ENCODE measurements at regions not wholly inside any gene's neighbourhood (a gene's known extent, or its start where the extent isn't known, plus 50 kb on each side); places are given as distances from the start of the nearest gene placed in this dataset.
"Not testable (repeated sequence)": the region's sequence is repeated elsewhere in the genome, so short reads cannot be mapped to it uniquely, and the experiment has no call there.

- DNase-seq: no peak
- WGBS (ENCODE audit: extremely low coverage, insufficient coverage, insufficient read length): no CpG with 5 or more reads among the region's 4 CpGs
Measured at GRCh38 chr2:200199576-200200263, 106.8 kb upstream of the SPATS2L start.

DNA sequence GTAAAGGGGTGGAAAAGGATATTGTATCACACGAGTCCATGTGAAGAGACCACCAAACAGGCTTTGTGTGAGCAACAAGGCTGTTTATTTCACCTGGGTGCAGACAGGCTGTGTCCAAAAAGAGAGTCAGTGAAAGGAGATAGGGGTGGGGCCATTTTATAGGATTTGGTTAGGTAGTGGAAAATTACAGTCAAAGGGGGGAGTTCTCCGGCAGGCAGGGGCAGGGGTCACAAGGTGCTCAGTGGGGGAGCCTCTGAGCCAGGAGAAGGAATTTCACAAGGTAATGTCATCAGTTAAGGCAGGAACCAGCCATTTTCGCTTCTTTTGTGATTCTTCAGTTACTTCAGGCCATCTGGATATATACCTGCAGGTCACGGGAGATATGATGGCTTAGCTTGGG, 104.7 kb upstream of the SPATS2L start:
- H2AK5ac ChIP-seq (ENCODE audit: low read length); H4K12ac ChIP-seq (ENCODE audit: low read depth, low read length); H3K4me2 ChIP-seq (ENCODE audit: low read length); H2BK12ac ChIP-seq (ENCODE audit: low read length); H3K4me3 ChIP-seq (ENCODE audit: low read depth, low read length); H3K27ac ChIP-seq (ENCODE audit: low read depth, low read length); H3K27me3 ChIP-seq (ENCODE audit: insufficient read depth, low read length); H2BK5ac ChIP-seq (ENCODE audit: low read depth, low read length, poor library complexity); H3K79me2 ChIP-seq (ENCODE audit: control insufficient read depth, insufficient read depth, low read length, poor library complexity); H3K18ac ChIP-seq (ENCODE audit: low read length); H2BK120ac ChIP-seq (ENCODE audit: insufficient read depth, low read length, poor library complexity); H3K79me1 ChIP-seq (ENCODE audit: low read length); H2AFZ ChIP-seq (ENCODE audit: insufficient read depth, low read length, poor library complexity); H3K14ac ChIP-seq (ENCODE audit: low read length); H3K36me3 ChIP-seq (ENCODE audit: control insufficient read depth in 1 of 2, insufficient read depth in 2 of 2, low read length in 2 of 2); H3K4me1 ChIP-seq (ENCODE audit: control insufficient read depth in 1 of 2, insufficient read depth in 2 of 2, low read length in 2 of 2); H3K9me3 ChIP-seq (ENCODE audit: insufficient read depth, low read depth, low read length); H3K9ac ChIP-seq (ENCODE audit: low read length); H4K91ac ChIP-seq (ENCODE audit: low read depth, low read length); H3K23ac ChIP-seq (ENCODE audit: low read length); H3K4ac ChIP-seq (ENCODE audit: low read depth, low read length); H4K8ac ChIP-seq (ENCODE audit: low read depth, low read length); DNase-seq: not testable (repeated sequence)
- no CpG with 5 or more reads among the region's 4 CpGs for WGBS (ENCODE audit: extremely low coverage, insufficient coverage, insufficient read length)

More at GRCh38 chr2:200199576-200200263, 106.8 kb upstream of the SPATS2L start:
- no peak overlapping the region for H3K23ac ChIP-seq (ENCODE audit: low read length)
- no peaks in the 10 kb centered on the region for H3K36me3 ChIP-seq (ENCODE audit: control insufficient read depth in 1 of 2, insufficient read depth in 2 of 2, low read length in 2 of 2)
- H3K27me3 ChIP-seq (ENCODE audit: insufficient read depth, low read length): no peaks in the 10 kb centered on the region
- H2BK120ac ChIP-seq (ENCODE audit: insufficient read depth, low read length, poor library complexity): no peak overlapping the region
- H2AK5ac ChIP-seq (ENCODE audit: low read length): no peak overlapping the region
- H3K4me1 ChIP-seq (ENCODE audit: control insufficient read depth in 1 of 2, insufficient read depth in 2 of 2, low read length in 2 of 2): peaks cover 0 to 1% of the 10 kb centered on the region in 2 experiments
- H3K18ac ChIP-seq (ENCODE audit: low read length): no peak overlapping the region
- H3K27ac ChIP-seq (ENCODE audit: low read depth, low read length): no peak overlapping the region
- H3K4me3 ChIP-seq (ENCODE audit: low read depth, low read length): no peak overlapping the region
- H4K12ac ChIP-seq (ENCODE audit: low read depth, low read length): peak overlapping the region; percentile 17
- no peak overlapping the region for H2AFZ ChIP-seq (ENCODE audit: insufficient read depth, low read length, poor library complexity)
- no peaks in the 10 kb centered on the region for H3K79me2 ChIP-seq (ENCODE audit: control insufficient read depth, insufficient read depth, low read length, poor library complexity)
- H3K14ac ChIP-seq (ENCODE audit: low read length): no peak overlapping the region
- H3K4ac ChIP-seq (ENCODE audit: low read depth, low read length): no peak overlapping the region
- no peaks in the 10 kb centered on the region for H3K9me3 ChIP-seq (ENCODE audit: insufficient read depth, low read depth, low read length)
- no peak overlapping the region for H4K91ac ChIP-seq (ENCODE audit: low read depth, low read length)
- no peak overlapping the region for H4K8ac ChIP-seq (ENCODE audit: low read depth, low read length)
- peaks cover 4% of the 10 kb centered on the region for H3K79me1 ChIP-seq (ENCODE audit: low read length)
- H3K4me2 ChIP-seq (ENCODE audit: low read length): no peak overlapping the region
- no peak overlapping the region for H2BK12ac ChIP-seq (ENCODE audit: low read length)
- H3K9ac ChIP-seq (ENCODE audit: low read length): no peak overlapping the region
- H2BK5ac ChIP-seq (ENCODE audit: low read depth, low read length, poor library complexity): no peak overlapping the region

GRCh38 chr2:200203381-200203827, 103.1 kb upstream of the SPATS2L start:
- no CpG with 5 or more reads among the region's 2 CpGs for WGBS (ENCODE audit: extremely low coverage, insufficient coverage, insufficient read length)
- peaks cover 0 to 1% of the 10 kb centered on the region in 2 experiments for H3K4me1 ChIP-seq (ENCODE audit: control insufficient read depth in 1 of 2, insufficient read depth in 2 of 2, low read length in 2 of 2)
- H3K36me3 ChIP-seq (ENCODE audit: control insufficient read depth in 1 of 2, insufficient read depth in 2 of 2, low read length in 2 of 2): no peaks in the 10 kb centered on the region

GRCh38 chr2:200208041-200208440, 98.5 kb upstream of the SPATS2L start:
- Histone ChIP-seq H3K36me3 (ENCODE audit: control insufficient read depth in 1 of 2, insufficient read depth in 2 of 2, low read length in 2 of 2) (no peaks in the 10 kb centered on the region), H3K4me1 (ENCODE audit: control insufficient read depth in 1 of 2, insufficient read depth in 2 of 2, low read length in 2 of 2) (peaks cover 0 to 10% of the 10 kb centered on the region in 2 experiments), H4K8ac (ENCODE audit: low read depth, low read length) (no peak overlapping the region), H4K12ac (ENCODE audit: low read depth, low read length) (no peak overlapping the region), H3K4me2 (ENCODE audit: low read length) (no peak overlapping the region), H3K18ac (ENCODE audit: low read length) (no peak overlapping the region), H3K27ac (ENCODE audit: low read depth, low read length) (no peak overlapping the region), H2BK12ac (ENCODE audit: low read length) (no peak overlapping the region), H3K14ac (ENCODE audit: low read length) (no peak overlapping the region), H4K91ac (ENCODE audit: low read depth, low read length) (no peak overlapping the region), H2BK120ac (ENCODE audit: insufficient read depth, low read length, poor library complexity) (no peak overlapping the region), H3K23ac (ENCODE audit: low read length) (no peak overlapping the region), H3K27me3 (ENCODE audit: insufficient read depth, low read length) (no peaks in the 10 kb centered on the region), H3K9me3 (ENCODE audit: insufficient read depth, low read depth, low read length) (peaks cover 6% of the 10 kb centered on the region), H3K9ac (ENCODE audit: low read length) (no peak overlapping the region), H2AK5ac (ENCODE audit: low read length) (no peak overlapping the region), H2BK5ac (ENCODE audit: low read depth, low read length, poor library complexity) (no peak overlapping the region), H3K4me3 (ENCODE audit: low read depth, low read length) (no peak overlapping the region), H3K79me2 (ENCODE audit: control insufficient read depth, insufficient read depth, low read length, poor library complexity) (no peaks in the 10 kb centered on the region), H3K4ac (ENCODE audit: low read depth, low read length) (no peak overlapping the region), H3K79me1 (ENCODE audit: low read length) (no peaks in the 10 kb centered on the region), H2AFZ (ENCODE audit: insufficient read depth, low read length, poor library complexity) (no peak overlapping the region)
- DNase-seq: no peak
- no CpG with 5 or more reads among the region's 3 CpGs for WGBS (ENCODE audit: extremely low coverage, insufficient coverage, insufficient read length)

More at GRCh38 chr2:200203381-200203827, 103.1 kb upstream of the SPATS2L start:
- Histone ChIP-seq H3K4me2 (ENCODE audit: low read length) (no peak overlapping the region), H3K27ac (ENCODE audit: low read depth, low read length) (no peak overlapping the region), H3K9me3 (ENCODE audit: insufficient read depth, low read depth, low read length) (no peaks in the 10 kb centered on the region), H3K79me1 (ENCODE audit: low read length) (peaks cover 1% of the 10 kb centered on the region), H3K4me3 (ENCODE audit: low read depth, low read length) (no peak overlapping the region), H3K14ac (ENCODE audit: low read length) (no peak overlapping the region), H3K9ac (ENCODE audit: low read length) (no peak overlapping the region), H4K12ac (ENCODE audit: low read depth, low read length) (no peak overlapping the region), H3K4ac (ENCODE audit: low read depth, low read length) (no peak overlapping the region), H2AFZ (ENCODE audit: insufficient read depth, low read length, poor library complexity) (no peak overlapping the region), H2BK5ac (ENCODE audit: low read depth, low read length, poor library complexity) (no peak overlapping the region), H3K27me3 (ENCODE audit: insufficient read depth, low read length) (no peaks in the 10 kb centered on the region), H3K18ac (ENCODE audit: low read length) (no peak overlapping the region), H2BK12ac (ENCODE audit: low read length) (no peak overlapping the region), H4K8ac (ENCODE audit: low read depth, low read length) (no peak overlapping the region), H2AK5ac (ENCODE audit: low read length) (no peak overlapping the region), H3K79me2 (ENCODE audit: control insufficient read depth, insufficient read depth, low read length, poor library complexity) (no peaks in the 10 kb centered on the region), H2BK120ac (ENCODE audit: insufficient read depth, low read length, poor library complexity) (no peak overlapping the region), H4K91ac (ENCODE audit: low read depth, low read length) (no peak overlapping the region), H3K23ac (ENCODE audit: low read length) (no peak overlapping the region)
- DNase-seq: no peak
